ENCODE measurements at regions not wholly inside any gene's neighbourhood (a gene's known extent, or its start where the extent isn't known, plus 50 kb on each side); places are given as distances from the start of the nearest gene placed in this dataset.
"Not testable (repeated sequence)": the region's sequence is repeated elsewhere in the genome, so short reads cannot be mapped to it uniquely, and the experiment has no call there.

GRCh38 chr14:43090380-43090779 is 1416.7 kb downstream of the FSCB start:
- Histone ChIP-seq H3K27ac (no peak overlapping the region), H3K9me3 (replicated peaks in 1 of 11) (no peaks in the 10 kb centered on the region), H3K9ac (no peak overlapping the region), H3K4me3 (no peak overlapping the region), H3K36me3 (no peaks in the 10 kb centered on the region), H4K20me1 (no peaks in the 10 kb centered on the region), H3K4me1 (peaks cover 0 to 6% (median 0%) of the 10 kb centered on the region in 10 experiments; a peak in 1 of 20 replicates), H3K4me2 (no peak overlapping the region), H3K27me3 (no peaks in the 10 kb centered on the region)
- no peak for TF ChIP-seq Cebpa-rat (IDR thresholded peaks at IDR 0.05)

- TF ChIP-seq Cebpa-rat (IDR thresholded peaks at IDR 0.05), result no peak
- no peak overlapping the region for H3K27ac ChIP-seq
- no peaks in the 10 kb centered on the region for H4K20me1 ChIP-seq
- H3K4me1 ChIP-seq, result peaks cover 0 to 2% (median 0%) of the 10 kb centered on the region in 10 experiments; a peak in 1 of 20 replicates
- H3K27me3 ChIP-seq, result no peaks in the 10 kb centered on the region
- H3K9ac ChIP-seq, result no peak overlapping the region
- no peak overlapping the region for H3K4me2 ChIP-seq
- no peak overlapping the region for H3K4me3 ChIP-seq
- H3K36me3 ChIP-seq, result no peaks in the 10 kb centered on the region
- H3K9me3 ChIP-seq (replicated peaks in 1 of 11), result no peaks in the 10 kb centered on the region
These were observed 1419.4 kb downstream of the FSCB start for GRCh38 chr14:43087666-43088065.

GRCh38 chr14:43085819-43086218 is 1421.3 kb downstream of the FSCB start:
- Histone ChIP-seq H3K36me3 (no peaks in the 10 kb centered on the region), H3K4me3 (no peak overlapping the region), H3K27ac (no peak overlapping the region), H3K4me1 (no peaks in the 10 kb centered on the region), H3K4me2 (no peak overlapping the region), H3K9me3 (replicated peaks in 1 of 11) (no peaks in the 10 kb centered on the region), H3K27me3 (no peaks in the 10 kb centered on the region), H4K20me1 (no peaks in the 10 kb centered on the region), H3K9ac (no peak overlapping the region)
- no peak for TF ChIP-seq Cebpa-rat (IDR thresholded peaks at IDR 0.05)

GRCh38 chr14:43067372-43067771 is 1439.7 kb downstream of the FSCB start:
- H3K9ac ChIP-seq; H3K36me3 ChIP-seq; H3K4me3 ChIP-seq; H3K27me3 ChIP-seq; H4K20me1 ChIP-seq; H3K4me2 ChIP-seq; H3K9me3 ChIP-seq (replicated peaks in 1 of 11); H3K27ac ChIP-seq; H3K4me1 ChIP-seq: not testable (repeated sequence)

GRCh38 chr14:43056106-43056505 is 1449.4 kb downstream of the LRFN5 start:
- Histone ChIP-seq H4K20me1 (no peaks in the 10 kb centered on the region), H3K4me3 (no peak overlapping the region), H3K9ac (no peak overlapping the region), H3K4me2 (no peak overlapping the region), H3K4me1 (peaks cover 0 to 6% (median 0%) of the 10 kb centered on the region in 10 experiments; a peak in 1 of 20 replicates), H3K27me3 (no peaks in the 10 kb centered on the region), H3K9me3 (replicated peaks in 1 of 11) (no peaks in the 10 kb centered on the region), H3K27ac (no peak overlapping the region), H3K36me3 (no peaks in the 10 kb centered on the region)
- TF ChIP-seq Cebpa-rat (IDR thresholded peaks at IDR 0.05), result no peak

GRCh38 chr14:43052897-43053296 is 1446.2 kb downstream of the LRFN5 start:
- TF ChIP-seq Cebpa-rat (IDR thresholded peaks at IDR 0.05), result no peak
- Histone ChIP-seq H3K9ac (no peak overlapping the region), H3K27ac (no peak overlapping the region), H4K20me1 (no peaks in the 10 kb centered on the region), H3K4me3 (no peak overlapping the region), H3K36me3 (no peaks in the 10 kb centered on the region), H3K27me3 (no peaks in the 10 kb centered on the region), H3K4me1 (no peaks in the 10 kb centered on the region), H3K4me2 (no peak overlapping the region), H3K9me3 (replicated peaks in 1 of 11) (no peaks in the 10 kb centered on the region)

- no peaks in the 10 kb centered on the region for H3K27me3 ChIP-seq
- H4K20me1 ChIP-seq, result no peaks in the 10 kb centered on the region
- H3K4me3 ChIP-seq, result no peak overlapping the region
- no peak overlapping the region for H3K4me2 ChIP-seq
- no peak overlapping the region for H3K27ac ChIP-seq
- no peak overlapping the region for H3K9ac ChIP-seq
- no peaks in the 10 kb centered on the region for H3K4me1 ChIP-seq
- TF ChIP-seq Cebpa-rat (IDR thresholded peaks at IDR 0.05), result no peak
- H3K9me3 ChIP-seq (replicated peaks in 1 of 11), result no peaks in the 10 kb centered on the region
- no peaks in the 10 kb centered on the region for H3K36me3 ChIP-seq
These were observed 1437.2 kb downstream of the LRFN5 start for GRCh38 chr14:43043850-43044249.

- no peaks in the 10 kb centered on the region for H4K20me1 ChIP-seq
- H3K4me1 ChIP-seq, result no peaks in the 10 kb centered on the region
- H3K4me2 ChIP-seq, result no peak overlapping the region
- H3K27me3 ChIP-seq, result no peaks in the 10 kb centered on the region
- H3K36me3 ChIP-seq, result no peaks in the 10 kb centered on the region
- H3K4me3 ChIP-seq, result no peak overlapping the region
- no peak overlapping the region for H3K27ac ChIP-seq
- TF ChIP-seq Cebpa-rat (IDR thresholded peaks at IDR 0.05), result no peak
- H3K9ac ChIP-seq, result no peak overlapping the region
- no peaks in the 10 kb centered on the region for H3K9me3 ChIP-seq (replicated peaks in 1 of 11)
These were observed 1435.7 kb downstream of the LRFN5 start for GRCh38 chr14:43042408-43042807.

GRCh38 chr14:43041976-43042375 is 1435.3 kb downstream of the LRFN5 start:
- Histone ChIP-seq H4K20me1 (no peaks in the 10 kb centered on the region), H3K9me3 (replicated peaks in 1 of 11) (no peaks in the 10 kb centered on the region), H3K36me3 (no peaks in the 10 kb centered on the region), H3K27me3 (no peaks in the 10 kb centered on the region), H3K4me3 (no peak overlapping the region), H3K27ac (no peak overlapping the region), H3K9ac (no peak overlapping the region), H3K4me1 (no peaks in the 10 kb centered on the region), H3K4me2 (no peak overlapping the region)
- TF ChIP-seq Cebpa-rat (IDR thresholded peaks at IDR 0.05), result no peak

GRCh38 chr14:43041207-43041606 is 1434.5 kb downstream of the LRFN5 start:
- Histone ChIP-seq H3K4me1 (0 out of 20 replicates have a peak, but pooled peaks cover 0 to 5% (median 0%) of the 10 kb centered on the region in 10 experiments), H3K27me3 (no peaks in the 10 kb centered on the region), H4K20me1 (no peaks in the 10 kb centered on the region), H3K4me3 (no peak overlapping the region), H3K9ac (no peak overlapping the region), H3K36me3 (no peaks in the 10 kb centered on the region), H3K9me3 (replicated peaks in 1 of 11) (no peaks in the 10 kb centered on the region), H3K27ac (no peak overlapping the region), H3K4me2 (no peak overlapping the region)
- TF ChIP-seq Cebpa-rat (IDR thresholded peaks at IDR 0.05), result no peak

- no peaks in the 10 kb centered on the region for H3K9me3 ChIP-seq (replicated peaks in 1 of 11)
- H3K36me3 ChIP-seq, result no peaks in the 10 kb centered on the region
- H3K4me2 ChIP-seq, result no peak overlapping the region
- H3K27me3 ChIP-seq, result no peaks in the 10 kb centered on the region
- H3K9ac ChIP-seq, result no peak overlapping the region
- no peak overlapping the region for H3K4me3 ChIP-seq
- no peak for TF ChIP-seq Cebpa-rat (IDR thresholded peaks at IDR 0.05)
- H3K27ac ChIP-seq, result no peak overlapping the region
- H3K4me1 ChIP-seq, result 0 out of 20 replicates have a peak, but pooled peaks cover 0 to 6% (median 0%) of the 10 kb centered on the region in 10 experiments
- H4K20me1 ChIP-seq, result no peaks in the 10 kb centered on the region
These were observed 1433.2 kb downstream of the LRFN5 start for GRCh38 chr14:43039881-43040280.
